BE2C (cell line): ENCODE measurements at regions not wholly inside any gene's neighbourhood (a gene's known extent, or its start where the extent isn't known, plus 50 kb on each side); places are given as distances from the start of the nearest gene placed in this dataset.
A peak's percentile ranks its signal among the peaks of the same experiment; 100 is the strongest.

ENCODE experiments used
- DNase-seq: peaks from one replicate; pipeline ENCODE4 v3.0.0-alpha.2; 2020
- H3K27me3 ChIP-seq: fragments of 250-450 bp; sonication (Bioruptor Pico); 2 replicates; pipeline ENCODE4 v1.5.1; 2020; ENCODE audit warnings: mild to moderate bottlenecking
- H3K36me3 ChIP-seq: fragments of 250-450 bp; sonication (Bioruptor Pico); 2 replicates; pipeline ENCODE4 v1.5.1; 2020; ENCODE audit warnings: mild to moderate bottlenecking
- H3K4me1 ChIP-seq: fragments of 250-450 bp; sonication (Bioruptor Pico); 2 replicates; pipeline ENCODE4 v1.5.1; 2020
- H3K4me3 ChIP-seq: 2 replicates; pipeline ENCODE4 v1.5.1; 2011; ENCODE audit warnings: low read depth, low read length
- H3K9me3 ChIP-seq: fragments of 250-450 bp; sonication (Bioruptor Pico); 2 replicates; pipeline ENCODE4 v1.5.1; 2020
- TF ChIP-seq, protein P1 (sequence below): IDR thresholded peaks from 2 replicates; pipeline ENCODE4 v1.5.1; 2012; ENCODE audit warnings: mild to moderate bottlenecking, low read depth, low read length

DNA sequence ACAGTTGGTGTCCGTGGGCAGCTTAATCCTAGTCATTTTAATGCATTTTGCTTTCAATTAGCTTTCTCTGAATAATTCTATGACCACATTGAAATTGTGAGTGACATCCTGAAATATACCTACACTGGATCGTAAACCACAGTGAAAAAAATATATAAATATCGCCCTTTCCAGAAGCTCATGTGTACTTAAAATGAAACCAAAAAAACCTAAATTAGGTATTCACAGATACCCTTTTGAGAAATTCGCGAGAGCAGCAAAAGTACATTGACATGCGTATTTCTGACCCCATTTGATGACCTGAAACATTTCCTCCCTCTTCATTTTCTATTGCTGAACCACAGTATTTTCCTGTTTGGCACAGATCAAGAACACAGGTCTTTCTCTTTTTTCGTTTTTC is 253.8 kb downstream of the LTN1 start:
- Histone ChIP-seq H3K4me3 (no peak overlapping the region), H3K4me1 (peaks cover 6% of the 10 kb centered on the region; the same call in 1 of the 2 replicates), H3K36me3 (no peaks in the 10 kb centered on the region), H3K27me3 (no peaks in the 10 kb centered on the region), H3K9me3 (no peaks in the 10 kb centered on the region)
- DNase-seq, result no peak
- TF ChIP-seq, protein P1, sequence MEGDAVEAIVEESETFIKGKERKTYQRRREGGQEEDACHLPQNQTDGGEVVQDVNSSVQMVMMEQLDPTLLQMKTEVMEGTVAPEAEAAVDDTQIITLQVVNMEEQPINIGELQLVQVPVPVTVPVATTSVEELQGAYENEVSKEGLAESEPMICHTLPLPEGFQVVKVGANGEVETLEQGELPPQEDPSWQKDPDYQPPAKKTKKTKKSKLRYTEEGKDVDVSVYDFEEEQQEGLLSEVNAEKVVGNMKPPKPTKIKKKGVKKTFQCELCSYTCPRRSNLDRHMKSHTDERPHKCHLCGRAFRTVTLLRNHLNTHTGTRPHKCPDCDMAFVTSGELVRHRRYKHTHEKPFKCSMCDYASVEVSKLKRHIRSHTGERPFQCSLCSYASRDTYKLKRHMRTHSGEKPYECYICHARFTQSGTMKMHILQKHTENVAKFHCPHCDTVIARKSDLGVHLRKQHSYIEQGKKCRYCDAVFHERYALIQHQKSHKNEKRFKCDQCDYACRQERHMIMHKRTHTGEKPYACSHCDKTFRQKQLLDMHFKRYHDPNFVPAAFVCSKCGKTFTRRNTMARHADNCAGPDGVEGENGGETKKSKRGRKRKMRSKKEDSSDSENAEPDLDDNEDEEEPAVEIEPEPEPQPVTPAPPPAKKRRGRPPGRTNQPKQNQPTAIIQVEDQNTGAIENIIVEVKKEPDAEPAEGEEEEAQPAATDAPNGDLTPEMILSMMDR, result no peak

DNA sequence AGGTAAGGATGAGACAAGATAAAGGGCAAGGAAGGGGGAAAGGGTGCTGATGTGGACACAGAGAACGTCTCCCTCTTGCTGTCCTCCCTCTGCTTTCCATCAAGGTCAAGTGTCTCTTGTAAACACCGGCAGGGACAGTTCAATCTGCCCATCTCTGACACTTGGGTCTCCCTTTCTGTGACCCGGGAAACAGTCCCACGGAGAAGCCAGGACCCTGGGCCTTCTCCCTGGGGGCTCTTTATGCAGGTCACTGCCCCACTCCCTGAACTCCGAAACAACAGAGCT is 254.3 kb downstream of the LTN1 start:
- Histone ChIP-seq H3K4me3 (no peak overlapping the region), H3K27me3 (no peaks in the 10 kb centered on the region), H3K9me3 (no peaks in the 10 kb centered on the region), H3K4me1 (peaks cover 6% of the 10 kb centered on the region; the same call in 1 of the 2 replicates), H3K36me3 (no peaks in the 10 kb centered on the region)
- no peak for DNase-seq
- TF ChIP-seq, protein P1, result no peak

DNA sequence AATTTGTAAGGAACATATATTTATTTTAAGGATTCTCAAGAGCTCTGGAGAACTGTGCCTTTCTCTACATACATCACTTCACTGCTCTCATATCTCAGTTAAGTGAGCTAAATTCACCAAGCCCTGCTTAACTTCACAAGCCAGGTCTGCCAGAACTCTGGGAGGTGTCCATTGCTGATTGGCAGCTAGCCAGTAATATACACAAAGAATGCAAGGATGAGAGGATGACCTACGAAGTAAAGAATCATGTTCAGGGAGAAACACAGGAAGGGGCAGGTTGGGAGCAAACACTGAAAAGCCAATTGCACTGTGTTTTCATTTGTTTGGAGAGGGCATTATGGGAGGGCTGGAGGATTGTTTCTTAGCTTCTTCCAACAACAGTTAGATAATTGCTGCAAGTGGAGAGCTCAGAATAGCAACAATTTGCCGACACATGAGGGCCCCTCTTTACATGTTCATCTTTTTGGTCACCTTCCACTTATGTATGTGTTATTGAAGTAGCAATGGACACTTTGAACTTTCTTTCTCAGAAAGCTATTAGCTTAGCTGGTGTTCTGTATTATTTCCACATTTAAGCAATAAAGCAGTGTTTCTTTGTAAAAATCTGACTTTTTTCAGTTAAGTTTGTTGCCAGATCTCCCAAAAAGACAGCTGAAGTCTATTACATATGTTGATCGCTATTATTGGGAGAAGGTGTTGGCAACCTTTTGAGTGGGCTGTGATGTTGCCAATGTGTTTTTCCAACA is 254.8 kb downstream of the LTN1 start:
- Histone ChIP-seq H3K36me3 (no peaks in the 10 kb centered on the region), H3K4me1 (peaks cover 5% of the 10 kb centered on the region; the same call in 1 of the 2 replicates), H3K27me3 (no peaks in the 10 kb centered on the region), H3K9me3 (no peaks in the 10 kb centered on the region), H3K4me3 (no peak overlapping the region)
- DNase-seq, result peak; percentile 20
- TF ChIP-seq, protein P1, result no peak

DNA sequence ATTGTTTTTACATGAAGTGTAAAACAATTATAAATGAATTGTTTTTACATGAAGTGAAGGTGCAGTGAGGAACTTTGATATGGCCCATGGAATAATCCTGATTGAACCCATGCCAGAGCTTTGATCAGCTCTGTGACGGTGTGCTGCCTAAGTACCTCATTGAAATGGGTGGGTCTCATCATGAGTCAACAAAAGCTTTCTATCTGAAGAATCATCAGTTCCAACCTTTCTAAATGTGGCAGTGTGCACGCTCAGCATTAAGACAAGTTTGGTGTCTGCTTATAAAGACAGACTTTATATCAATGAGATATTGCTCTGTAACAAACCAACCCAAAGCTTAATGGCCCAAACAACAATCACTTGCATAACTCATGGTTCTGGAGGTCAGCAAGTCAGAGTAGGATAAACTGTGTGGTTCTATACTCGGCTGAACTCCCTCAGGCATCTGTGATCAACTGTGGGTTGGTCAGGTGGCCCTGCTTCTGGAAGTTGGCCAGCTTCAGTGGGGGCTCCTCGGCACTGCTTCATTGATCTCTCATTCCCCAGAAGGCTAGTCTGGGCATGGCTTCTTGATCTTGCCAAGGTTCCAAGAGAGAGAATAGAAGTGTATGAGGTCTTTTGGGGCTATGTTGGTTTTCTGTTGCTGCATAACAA is 258.0 kb downstream of the LTN1 start:
- Histone ChIP-seq H3K4me1 (peaks cover 3% of the 10 kb centered on the region; the same call in 1 of the 2 replicates), H3K36me3 (no peaks in the 10 kb centered on the region), H3K27me3 (no peaks in the 10 kb centered on the region), H3K4me3 (no peak overlapping the region), H3K9me3 (no peaks in the 10 kb centered on the region; the same call in 1 of the 2 replicates)
- DNase-seq, result no peak
- TF ChIP-seq, protein P1, result no peak

DNA sequence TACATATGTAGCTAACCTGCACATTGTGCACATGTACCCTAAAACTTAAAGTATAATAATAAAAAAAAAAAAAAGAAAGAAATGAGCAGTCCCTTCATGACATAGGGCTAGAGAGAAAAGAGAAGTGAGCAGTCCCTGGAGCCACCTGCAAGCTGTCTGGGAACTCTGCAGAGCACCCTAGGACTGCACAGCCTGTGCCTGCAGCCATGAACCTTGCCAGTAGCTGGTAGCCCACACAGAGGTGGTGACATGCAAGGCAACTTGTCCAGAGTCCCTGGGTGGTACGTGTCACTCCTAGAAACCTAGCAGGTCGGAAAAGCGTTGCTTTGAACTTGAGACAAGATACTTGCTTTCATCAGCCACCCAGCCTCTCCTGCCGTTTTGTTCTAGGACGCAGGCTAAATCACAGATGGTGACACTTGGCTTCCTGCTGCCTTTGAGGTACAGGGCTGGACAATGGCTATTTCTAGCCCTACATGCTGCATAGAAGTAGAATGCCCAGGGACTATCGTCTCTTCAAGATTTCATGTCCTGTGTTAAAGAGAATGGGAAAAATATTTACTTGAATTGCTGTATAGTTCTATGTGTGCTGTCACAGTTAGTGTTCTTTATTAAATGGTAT is 260.9 kb downstream of the LTN1 start:
- H3K27me3 ChIP-seq, result no peaks in the 10 kb centered on the region
- TF ChIP-seq, protein P1, result no peak
- no peak for DNase-seq
- no peak overlapping the region for H3K4me3 ChIP-seq
- peaks cover 4% of the 10 kb centered on the region for H3K9me3 ChIP-seq
- H3K4me1 ChIP-seq, result no peaks in the 10 kb centered on the region
- H3K36me3 ChIP-seq, result no peaks in the 10 kb centered on the region

DNA sequence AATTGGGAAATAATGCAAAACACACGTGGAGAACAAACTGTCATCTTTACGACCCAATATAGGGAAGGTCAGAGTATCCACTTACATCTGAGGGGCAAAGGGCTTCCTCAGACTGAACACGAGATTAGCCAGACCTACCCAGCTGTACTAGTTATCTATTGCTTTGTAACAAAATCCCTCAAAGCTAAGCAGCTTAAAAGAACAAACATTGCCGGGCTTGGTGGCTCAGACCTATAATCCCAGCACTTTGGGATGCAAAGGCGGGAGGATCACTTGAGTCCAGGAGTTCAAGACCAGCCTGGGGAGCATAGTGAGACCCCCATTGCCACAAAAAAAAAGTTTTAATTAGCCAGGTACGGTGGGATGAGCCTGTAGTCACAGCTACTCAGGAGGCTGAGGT is 262.8 kb downstream of the LTN1 start:
- Histone ChIP-seq H3K4me1 (no peaks in the 10 kb centered on the region), H3K36me3 (no peaks in the 10 kb centered on the region), H3K27me3 (no peaks in the 10 kb centered on the region), H3K9me3 (peaks cover 4% of the 10 kb centered on the region), H3K4me3 (no peak overlapping the region)
- TF ChIP-seq, protein P1, result no peak
- no peak for DNase-seq
